Astrocyte (in vitro differentiated cells and primary cell): ENCODE measurements at regions not wholly inside any gene's neighbourhood (a gene's known extent, or its start where the extent isn't known, plus 50 kb on each side); places are given as distances from the start of the nearest gene placed in this dataset.

Experiments used
- EZH2 ChIP-seq: IDR thresholded peaks from 2 replicates; pipeline ENCODE4 v1.6.1; 2012; ENCODE audit warnings: mild to moderate bottlenecking, low read length, inconsistent platforms; ENCODE audit not compliant: insufficient read depth
- TF ChIP-seq, protein P1 (sequence below): IDR thresholded peaks from 2 replicates; pipeline ENCODE4 v1.5.1; 2011; ENCODE audit warnings: low read depth, mild to moderate bottlenecking, inconsistent platforms, low read length, moderate library complexity; ENCODE audit not compliant: insufficient read depth

DNA sequence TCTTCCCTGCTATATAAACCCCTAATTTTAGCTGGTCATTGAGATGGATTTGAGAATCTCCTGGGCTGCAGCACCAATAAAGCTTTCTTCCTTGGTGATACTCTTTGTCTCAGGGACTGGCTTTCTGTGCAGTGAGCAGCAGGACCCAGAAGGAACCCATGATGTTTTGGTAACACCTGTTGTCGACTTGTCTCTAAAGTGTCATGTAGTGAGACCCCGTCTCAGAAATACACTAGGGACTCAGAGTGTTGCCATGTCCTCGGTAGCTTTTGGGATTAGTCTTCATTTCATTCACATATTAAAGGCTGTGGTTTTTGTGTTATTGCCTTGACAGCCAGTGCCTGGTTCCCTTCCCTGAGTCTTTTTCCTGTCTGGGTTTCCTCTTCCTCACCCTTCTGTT is 1078.7 kb downstream of the TBC1D22A start:
- TF ChIP-seq, protein P1, sequence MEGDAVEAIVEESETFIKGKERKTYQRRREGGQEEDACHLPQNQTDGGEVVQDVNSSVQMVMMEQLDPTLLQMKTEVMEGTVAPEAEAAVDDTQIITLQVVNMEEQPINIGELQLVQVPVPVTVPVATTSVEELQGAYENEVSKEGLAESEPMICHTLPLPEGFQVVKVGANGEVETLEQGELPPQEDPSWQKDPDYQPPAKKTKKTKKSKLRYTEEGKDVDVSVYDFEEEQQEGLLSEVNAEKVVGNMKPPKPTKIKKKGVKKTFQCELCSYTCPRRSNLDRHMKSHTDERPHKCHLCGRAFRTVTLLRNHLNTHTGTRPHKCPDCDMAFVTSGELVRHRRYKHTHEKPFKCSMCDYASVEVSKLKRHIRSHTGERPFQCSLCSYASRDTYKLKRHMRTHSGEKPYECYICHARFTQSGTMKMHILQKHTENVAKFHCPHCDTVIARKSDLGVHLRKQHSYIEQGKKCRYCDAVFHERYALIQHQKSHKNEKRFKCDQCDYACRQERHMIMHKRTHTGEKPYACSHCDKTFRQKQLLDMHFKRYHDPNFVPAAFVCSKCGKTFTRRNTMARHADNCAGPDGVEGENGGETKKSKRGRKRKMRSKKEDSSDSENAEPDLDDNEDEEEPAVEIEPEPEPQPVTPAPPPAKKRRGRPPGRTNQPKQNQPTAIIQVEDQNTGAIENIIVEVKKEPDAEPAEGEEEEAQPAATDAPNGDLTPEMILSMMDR = no peak
- no peak for TF ChIP-seq EZH2
